HG03064 (cell line): ENCODE measurements at regions not wholly inside any gene's neighbourhood (a gene's known extent, or its start where the extent isn't known, plus 50 kb on each side); places are given as distances from the start of the nearest gene placed in this dataset.

ENCODE experiments used
- ATAC-seq: cut with Tn5 transposase; IDR thresholded peaks from one replicate; pipeline ENCODE4 v1.9.1; 2021; ENCODE audit warnings: low read depth; ENCODE audit not compliant: unreplicated experiment

DNA sequence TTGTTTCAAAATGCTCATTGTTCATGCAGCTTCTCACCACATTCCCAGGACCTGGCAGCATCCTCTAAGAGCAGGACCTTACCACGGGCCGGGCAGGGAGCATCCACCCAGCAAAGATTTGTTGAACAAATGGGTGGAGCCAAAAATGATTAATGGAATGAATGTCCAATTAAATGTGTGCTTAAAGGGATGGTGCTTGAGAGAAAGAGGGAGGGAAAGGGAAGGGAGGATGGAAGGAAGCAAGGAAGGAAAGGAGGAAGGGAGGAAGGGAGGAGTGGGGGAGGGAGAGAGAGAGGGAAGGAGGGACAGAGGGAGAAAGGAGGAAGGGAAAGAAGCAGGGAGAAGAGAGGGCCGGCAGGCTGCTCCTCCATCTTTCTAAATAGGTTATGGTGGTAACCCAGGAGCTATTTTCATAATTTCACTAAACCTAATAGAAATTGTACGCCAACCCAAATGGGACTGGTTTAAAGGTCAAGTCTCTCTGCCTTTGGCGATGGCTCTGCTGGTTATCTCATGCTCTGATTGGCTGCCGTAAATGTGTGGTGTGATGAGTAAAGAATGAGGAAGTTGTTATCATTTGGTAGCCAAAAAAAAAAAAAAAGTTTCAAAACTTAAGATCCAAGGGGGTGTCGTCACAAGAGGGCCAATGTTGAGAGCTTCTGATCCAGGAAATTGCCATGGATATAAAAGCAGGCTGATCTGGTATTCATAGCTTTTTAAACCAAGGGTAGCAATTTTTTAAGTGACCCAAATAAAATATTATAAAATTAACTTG is 126.7 kb upstream of the FOXF1 start:
- ATAC-seq = no peak

DNA sequence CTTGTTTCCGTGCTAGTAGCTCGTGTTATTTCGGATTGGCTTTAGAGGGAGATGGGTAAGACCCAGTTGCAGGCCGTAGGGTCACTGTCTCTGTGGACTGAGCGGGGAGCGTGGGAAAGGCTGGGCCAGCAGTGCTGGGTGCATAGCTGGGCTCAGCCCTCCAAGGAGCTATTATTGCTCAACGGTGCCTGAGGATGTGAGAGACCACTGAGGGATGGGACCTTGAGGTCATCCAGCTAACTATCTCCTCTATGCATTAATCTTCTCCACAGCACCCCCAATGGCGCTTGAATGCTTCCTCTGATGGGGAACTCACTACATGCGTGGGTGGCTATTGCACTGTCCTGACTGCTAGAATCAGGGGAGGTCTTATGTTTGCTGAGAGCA is 126.1 kb upstream of the FOXF1 start:
- ATAC-seq = no peak

DNA sequence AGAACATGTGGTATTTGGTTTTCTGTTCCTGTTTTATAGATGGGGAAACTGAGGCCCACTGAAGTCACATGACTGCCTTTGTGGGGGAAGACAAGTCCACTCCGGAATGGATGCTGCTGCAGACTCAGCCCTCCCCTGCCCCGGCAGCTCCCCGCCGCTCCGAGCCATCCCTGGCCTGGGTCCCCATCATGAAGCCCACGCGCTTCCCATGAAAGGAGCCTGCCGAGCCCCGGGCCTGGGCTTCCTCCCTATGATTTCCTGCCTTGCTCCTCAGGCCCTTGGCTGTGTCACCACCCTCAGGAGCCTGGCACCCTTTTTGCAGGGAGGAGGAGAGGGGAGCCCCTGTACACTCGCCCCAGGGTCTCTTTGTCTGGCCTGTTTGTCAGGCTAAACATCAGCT is 125.3 kb upstream of the FOXF1 start:
- no peak for ATAC-seq

DNA sequence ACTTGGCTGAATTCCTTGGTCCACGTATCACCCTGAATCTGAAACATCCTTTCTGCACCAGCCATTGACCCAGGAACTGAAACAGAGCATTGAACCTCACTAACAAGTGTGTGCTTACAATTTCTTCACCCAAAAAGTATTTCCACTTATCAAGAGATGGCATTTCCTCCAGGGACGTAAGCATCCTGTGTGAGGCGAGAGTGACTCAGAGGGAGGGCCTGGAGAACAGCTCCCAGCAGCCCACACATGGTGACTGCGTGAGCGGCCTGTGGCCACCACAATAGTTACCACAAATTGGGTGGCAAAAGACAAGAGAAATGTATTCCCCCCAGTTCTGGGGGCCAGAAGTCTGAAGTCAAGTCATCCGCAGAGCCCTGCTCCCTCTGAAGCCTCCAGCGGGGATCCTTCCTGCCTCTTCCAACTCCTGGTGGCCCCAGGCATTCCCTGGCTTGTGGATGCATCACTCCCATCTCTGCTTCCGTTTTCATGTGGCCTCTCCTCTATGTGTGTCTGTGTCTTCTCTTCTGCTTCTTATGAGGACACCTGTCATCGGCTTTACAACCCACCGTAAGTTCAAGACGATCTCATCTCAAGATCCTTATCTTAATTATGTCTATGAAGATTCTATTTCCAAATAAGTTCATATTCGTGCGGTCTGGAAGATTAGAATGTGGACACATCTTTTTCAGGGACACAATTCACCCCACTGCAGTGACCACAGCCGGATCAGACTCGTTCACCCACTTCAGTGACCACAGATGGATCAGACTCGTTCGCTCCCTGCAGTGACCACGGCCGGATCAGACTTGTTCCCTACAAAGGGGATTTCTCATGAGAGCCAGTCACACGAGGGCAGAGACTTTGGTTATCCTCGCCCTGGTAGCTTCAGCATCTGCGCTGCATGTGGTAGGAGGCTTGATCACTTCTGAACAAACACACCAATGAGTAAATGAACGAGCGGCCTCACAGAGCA is 122.6 kb upstream of the FOXF1 start:
- ATAC-seq = no peak

DNA sequence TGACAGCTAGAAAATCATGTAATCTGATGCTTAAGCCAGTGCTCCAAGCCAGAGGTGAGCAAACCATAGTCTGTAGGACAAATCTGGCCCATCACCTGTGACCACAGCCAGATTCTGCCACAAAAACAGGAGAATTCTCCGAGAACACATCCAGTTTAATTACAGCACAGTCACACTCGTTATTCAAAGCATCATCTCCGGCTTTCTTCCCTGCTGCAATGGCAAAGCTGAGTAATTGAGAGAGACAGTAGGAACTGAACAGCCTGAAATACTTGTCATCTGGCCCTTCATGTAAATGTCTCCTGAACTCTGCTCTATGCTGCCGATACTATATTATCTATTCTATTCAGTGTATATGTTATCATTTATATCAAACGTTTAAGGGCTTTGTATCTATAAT is 121.4 kb upstream of the FOXF1 start:
- ATAC-seq = no peak

DNA sequence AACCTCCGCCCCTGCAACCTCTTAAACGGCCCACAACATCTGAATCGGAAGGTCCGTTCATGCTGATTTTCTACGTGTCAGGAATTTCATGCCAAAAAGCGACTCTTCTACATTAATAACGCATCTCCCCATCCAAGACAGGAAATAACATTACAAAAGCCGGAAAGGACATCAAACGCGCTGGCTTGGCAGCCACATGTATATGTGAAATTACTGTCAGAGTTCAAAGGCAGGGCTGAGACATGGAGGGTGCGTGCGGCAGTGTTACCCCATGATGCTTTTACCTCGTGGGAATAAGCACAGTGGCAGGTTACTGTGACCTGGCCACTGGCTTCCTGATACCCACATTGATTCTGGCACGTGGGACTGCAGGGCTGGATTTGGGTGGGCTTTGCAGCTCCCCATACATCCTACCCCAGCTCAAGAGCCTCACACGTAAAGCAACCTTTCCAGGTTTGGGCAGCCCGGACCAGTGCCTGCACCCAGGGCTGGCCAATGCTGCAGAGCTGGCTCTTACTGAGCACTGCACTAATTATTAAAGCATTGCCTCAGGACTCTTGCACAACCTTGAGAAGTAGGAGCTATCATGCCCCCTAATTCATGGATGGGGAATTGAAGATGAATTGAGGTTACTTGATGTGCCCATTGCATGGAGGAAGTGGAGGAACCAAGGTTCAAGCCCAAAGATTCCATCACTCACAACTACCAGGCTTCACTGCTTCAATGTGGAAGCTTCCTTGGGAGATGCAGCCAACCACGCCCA is 120.6 kb upstream of the FOXF1 start:
- ATAC-seq = no peak

DNA sequence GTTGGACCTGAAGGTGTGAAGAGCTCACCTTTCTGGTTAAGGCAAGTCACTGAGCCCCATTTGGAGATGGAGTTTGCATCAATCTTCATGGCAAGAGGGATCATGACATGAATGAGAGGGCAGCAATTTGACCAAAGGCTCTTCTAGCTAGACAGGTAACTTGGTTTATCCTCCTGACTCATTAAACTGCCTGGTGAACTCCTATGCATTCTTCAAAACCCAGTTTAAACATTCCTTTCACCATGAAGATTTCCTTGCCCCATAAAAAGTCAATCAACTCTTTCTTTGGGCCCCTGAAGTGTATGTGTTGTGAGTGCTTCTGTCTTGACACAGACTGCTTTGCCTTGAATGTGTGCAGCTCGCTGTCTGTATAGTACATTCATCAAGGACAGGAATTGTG is 120.0 kb upstream of the FOXF1 start:
- ATAC-seq = no peak

DNA sequence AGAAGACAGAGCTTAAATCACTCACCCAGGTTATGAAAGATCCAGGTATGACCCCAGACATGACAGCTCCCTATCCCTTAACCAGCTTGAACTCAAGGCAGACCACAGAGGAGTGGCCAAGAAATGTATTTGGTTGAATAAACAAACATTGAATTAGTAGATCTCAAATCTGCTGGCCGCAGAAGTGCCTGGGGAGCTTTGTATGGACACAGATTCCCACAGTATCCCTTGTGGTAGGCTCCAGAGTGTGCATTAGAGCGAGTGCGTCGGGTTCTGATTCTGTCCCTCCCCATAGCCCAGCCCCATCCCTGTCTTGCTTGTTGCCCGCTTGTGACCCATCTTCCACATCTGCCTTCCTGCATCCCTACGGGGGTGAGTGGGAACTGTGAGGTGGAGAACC is 118.8 kb upstream of the FOXF1 start:
- ATAC-seq = no peak

DNA sequence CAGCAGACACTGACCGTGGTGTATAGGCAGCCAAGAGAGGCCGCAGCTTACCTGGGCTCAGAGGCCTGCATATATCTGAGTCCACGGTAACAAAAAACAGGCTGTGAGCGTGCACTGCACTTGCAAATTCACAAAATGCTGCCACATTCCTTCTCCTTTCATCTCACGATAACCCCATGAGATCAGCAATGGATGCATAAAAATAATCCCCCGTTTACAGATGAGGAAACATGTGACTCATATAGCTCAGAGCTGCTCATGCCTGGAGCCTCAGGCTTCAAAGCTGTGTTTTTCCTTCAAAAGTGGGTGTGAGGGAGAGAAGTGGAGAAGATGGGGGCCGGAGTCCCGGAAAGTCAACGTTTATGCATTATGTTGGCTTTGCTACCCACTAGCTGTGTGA is 118.3 kb upstream of the FOXF1 start:
- ATAC-seq = no peak

DNA sequence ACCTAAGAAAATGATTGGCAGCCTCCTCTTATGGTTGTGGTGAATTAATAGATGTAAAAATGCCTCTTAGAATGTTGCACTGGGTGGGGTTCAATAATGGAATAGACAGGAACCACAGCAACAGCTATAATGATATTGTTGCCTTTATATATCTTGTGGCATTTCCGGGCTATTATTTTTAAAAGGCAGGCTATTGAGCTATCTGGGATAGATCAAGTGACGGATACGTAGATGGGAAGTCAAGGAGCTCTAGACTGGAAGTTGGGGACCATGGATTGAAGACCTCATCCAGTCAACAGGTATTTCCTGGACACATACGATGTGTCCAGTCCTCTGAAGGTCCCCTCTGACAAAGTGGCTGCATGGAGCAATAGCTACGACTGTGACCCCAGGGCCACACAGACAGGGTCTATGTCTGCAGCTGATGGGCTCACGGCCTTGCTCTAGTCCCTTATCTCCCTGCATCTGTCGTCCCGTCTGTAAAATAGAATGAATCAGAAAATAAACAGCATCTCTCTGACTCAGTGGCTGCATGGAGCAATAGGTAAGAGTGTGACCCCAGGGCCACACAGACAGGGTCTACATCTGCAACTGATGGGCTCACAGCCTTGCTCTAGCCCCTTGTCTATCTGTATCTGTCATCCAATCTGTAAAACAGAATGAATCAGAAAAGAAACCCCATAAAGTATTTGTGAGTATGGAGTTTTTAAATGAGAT is 117.7 kb upstream of the FOXF1 start:
- no peak for ATAC-seq

DNA sequence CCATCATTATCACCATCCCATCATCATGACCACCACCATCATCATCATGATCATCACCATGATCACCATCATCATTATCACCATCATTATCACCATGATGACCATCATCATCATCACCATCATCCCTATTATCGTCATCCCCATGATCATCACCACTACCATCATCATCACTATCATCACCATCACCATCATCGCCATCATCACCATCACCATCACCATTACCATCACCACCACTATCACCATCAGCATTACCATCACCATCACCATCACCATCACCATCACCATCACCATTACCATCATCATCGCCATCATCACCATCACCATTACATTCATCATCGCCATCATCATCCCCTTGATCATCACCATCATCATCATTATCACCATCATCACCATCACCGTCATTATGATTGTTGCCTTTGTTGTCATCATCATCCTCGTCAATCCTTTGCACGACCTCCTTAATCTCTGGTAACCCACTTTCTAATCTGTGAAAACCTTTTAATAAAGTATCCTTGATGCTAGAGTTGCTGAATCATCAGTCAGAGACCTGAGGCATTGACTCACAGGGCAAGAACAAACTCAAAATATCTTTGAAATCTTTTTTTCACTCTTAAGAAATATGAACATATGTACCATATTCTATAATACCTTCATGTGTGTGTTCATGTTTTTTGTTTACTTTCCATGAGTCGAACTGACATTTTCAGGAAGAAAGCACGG is 116.3 kb upstream of the FOXF1 start:
- no peak for ATAC-seq

DNA sequence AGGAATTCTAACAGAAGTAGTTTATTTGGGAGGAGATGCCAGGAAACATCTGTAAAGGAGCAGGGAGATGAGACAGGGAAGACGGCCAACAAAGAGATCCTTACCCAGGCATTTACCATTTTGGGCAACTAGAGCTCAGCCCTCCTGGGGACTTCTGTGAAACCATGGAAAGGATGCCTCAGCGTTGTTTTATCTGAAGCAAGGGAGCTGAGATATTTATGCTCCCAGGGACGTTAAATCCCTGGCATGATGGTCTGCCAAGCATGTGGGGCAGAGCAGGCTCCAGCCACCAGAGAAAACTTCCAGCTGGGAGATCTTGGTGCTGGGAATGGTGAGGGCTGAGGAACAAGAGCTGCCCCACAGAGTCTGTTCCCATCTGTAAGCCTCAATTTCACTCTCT is 114.8 kb upstream of the FOXF1 start:
- no peak for ATAC-seq

DNA sequence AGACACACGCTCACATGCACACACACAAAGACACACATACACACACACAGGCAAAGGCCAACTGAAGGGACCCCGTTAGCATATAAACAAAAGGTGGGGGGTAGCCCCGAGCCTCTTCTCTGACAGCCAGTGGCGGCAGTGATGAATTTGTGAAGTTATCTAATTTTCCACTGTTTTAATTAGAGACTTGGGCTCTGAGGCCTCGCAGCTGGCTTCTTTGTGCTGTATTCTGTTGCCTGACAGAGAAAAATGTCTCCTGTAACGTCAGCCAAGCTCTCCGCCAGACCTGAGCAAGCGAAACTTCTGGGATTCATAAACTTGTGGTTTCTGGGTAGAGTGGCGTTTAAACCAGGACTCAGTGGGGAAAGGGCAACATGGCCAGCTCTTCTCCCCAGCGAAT is 113.9 kb upstream of the FOXF1 start:
- ATAC-seq = no peak

DNA sequence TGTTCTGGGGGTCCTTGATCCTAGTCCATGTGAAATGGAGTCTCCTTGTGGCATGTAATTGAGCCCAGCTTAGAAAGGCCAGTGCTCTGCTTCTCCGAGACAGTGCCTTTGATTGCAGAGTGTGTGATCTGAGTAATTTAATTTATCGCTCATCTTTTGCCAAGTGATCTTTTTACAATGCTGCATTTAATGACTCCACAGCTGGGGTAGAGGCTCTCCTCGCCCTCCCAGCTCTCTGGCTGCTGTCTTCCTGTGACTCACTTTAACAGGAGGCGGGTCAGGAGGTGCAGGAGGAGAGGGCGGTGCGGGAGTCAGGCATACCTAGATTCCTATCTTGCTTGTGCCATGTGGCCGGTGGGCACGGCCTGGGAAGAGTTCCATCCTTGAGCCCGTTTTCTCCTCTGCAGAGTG is 113.4 kb upstream of the FOXF1 start:
- no peak for ATAC-seq

DNA sequence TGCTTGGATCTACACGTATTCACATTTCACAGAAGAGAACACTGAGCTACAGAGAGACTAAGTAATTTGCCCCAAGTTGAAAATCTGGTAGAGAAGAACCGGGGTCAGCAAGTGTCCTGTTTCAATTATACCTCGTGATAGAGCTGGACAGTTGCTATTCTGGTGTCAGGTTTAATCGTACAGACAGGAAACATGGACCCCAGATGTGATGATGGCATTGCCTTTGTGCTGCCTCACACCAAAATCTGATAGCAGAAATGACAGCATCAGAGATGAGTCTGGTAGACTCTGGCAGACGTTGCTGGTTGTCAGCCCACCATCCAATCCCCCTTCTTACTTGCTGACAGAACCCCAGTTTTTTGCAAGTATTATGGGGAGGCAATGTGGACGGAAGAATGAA is 112.1 kb upstream of the FOXF1 start:
- ATAC-seq = no peak

DNA sequence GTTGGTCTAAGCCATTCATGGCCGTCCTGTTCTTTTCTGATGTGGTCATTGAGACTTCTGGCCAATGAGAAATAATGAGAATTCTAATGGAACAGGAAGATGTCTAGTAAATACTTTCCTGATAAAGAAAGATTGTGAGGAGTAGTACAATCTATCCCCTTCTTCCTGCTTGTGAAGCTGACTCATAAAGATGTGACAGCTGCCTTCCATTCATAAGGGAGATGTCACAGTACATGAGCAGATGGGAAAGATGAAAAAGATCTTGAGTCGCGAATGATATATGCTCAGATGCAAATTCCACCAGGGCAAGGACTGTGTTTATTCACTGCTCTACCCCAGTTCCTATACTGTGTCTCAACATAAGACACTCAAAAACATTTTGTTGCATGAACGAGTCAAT is 111.7 kb upstream of the FOXF1 start:
- no peak for ATAC-seq

DNA sequence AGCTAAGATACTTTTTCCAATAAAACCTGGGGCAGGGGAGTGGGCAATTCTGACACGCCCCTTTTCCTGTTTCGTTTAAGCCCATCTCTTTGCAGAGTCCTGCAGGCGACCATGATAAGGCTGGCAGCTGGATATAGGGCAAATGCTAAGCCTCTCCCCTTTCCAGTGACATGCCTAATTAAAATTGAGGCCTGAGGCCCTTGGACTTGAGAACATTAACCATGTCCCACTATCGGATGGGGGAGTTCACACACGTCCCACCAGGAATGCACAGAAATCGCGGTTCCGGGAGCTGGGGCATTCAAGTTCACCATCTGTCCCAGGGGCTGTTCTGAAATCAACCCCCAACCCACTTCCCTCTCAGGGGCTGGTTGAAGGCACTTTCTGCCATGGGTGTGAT is 109.2 kb upstream of the FOXF1 start:
- no peak for ATAC-seq

DNA sequence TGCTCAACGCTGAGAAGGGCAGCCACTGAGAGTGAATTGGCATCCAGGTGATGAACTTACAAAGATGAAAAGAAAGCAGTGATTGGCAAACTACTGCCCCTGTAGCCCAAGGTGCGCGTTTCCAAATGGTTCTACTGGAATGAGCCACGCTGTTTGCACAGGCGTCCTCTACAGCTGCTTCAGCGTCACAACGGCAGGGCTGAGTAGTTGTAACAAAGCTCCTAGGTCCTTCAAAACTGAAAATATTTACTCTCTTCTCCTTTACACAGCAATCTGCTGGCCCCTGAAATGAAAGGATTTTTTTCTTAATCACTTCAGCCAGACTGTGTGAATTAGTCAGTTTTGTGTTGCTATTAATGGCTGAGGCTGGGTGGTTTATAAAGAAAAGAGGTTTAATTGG is 107.2 kb upstream of the FOXF1 start:
- ATAC-seq = no peak

DNA sequence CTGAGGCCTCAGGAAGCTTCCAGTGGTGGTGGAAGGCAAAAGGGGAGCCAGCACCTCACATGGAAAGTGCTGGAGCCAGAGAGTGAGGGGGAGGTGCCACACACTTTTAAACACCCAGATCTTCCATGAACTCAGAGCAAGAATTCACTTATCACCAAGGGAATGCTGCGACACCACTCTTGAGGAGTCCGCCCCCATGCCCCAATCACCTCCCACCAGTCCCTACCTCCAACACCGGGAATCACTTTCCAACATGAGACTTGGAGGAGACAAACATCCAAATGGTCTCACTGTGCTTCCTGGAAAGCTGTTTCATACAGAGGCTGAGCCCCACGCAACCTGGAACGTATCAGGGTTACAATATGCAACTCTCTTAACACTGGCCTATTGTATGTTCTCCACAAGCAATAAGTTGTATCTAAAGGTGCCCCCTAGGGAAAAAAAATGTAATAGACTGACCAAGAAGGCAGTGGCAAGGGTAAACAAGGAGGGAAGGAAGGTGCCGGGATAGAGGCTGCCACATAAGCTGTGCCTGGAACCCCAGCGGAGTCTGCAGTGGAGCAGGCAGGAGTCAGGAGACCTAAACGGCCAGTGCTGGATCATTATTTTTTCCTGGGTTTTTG is 106.7 kb upstream of the FOXF1 start:
- ATAC-seq = no peak
